ENCODE measurements at regions not wholly inside any gene's neighbourhood (a gene's known extent, or its start where the extent isn't known, plus 50 kb on each side); places are given as distances from the start of the nearest gene placed in this dataset.
"Not testable (repeated sequence)": the region's sequence is repeated elsewhere in the genome, so short reads cannot be mapped to it uniquely, and the experiment has no call there.

- Histone ChIP-seq H3K27me3 (ENCODE audit: control insufficient read depth in 5 of 5, insufficient read depth in 4 of 5, low read length in 5 of 5) (no peaks in the 10 kb centered on the region), H3K4me3 (ENCODE audit: low read depth in 1 of 5, low read length in 5 of 5) (no peak overlapping the region), H3K4me1 (ENCODE audit: control insufficient read depth in 5 of 5, insufficient read depth in 5 of 5, low read length in 5 of 5) (no peaks in the 10 kb centered on the region), H3K9ac (ENCODE audit: low read length in 5 of 5) (no peak overlapping the region), H3K36me3 (ENCODE audit: control insufficient read depth in 5 of 5, insufficient read depth in 5 of 5, low read length in 5 of 5) (no peaks in the 10 kb centered on the region), H3K9me3 (ENCODE audit: control insufficient read depth in 5 of 5, low read length in 5 of 5) (peaks cover 0 to 11% (median 0%) of the 10 kb centered on the region in 5 donors), H3K27ac (ENCODE audit: low read depth, low read length) (no peak overlapping the region)
Measured at GRCh38 chr6:164998297-164998696, 311.1 kb downstream of the C6orf118 start.

- Histone ChIP-seq H3K9ac (ENCODE audit: low read length in 5 of 5) (no peak overlapping the region), H3K4me3 (ENCODE audit: low read depth in 1 of 5, low read length in 5 of 5) (no peak overlapping the region), H3K4me1 (ENCODE audit: control insufficient read depth in 5 of 5, insufficient read depth in 5 of 5, low read length in 5 of 5) (no peaks in the 10 kb centered on the region), H3K27me3 (ENCODE audit: control insufficient read depth in 5 of 5, insufficient read depth in 4 of 5, low read length in 5 of 5) (no peaks in the 10 kb centered on the region), H3K36me3 (ENCODE audit: control insufficient read depth in 5 of 5, insufficient read depth in 5 of 5, low read length in 5 of 5) (no peaks in the 10 kb centered on the region), H3K27ac (ENCODE audit: low read depth, low read length) (no peak overlapping the region), H3K9me3 (ENCODE audit: control insufficient read depth in 5 of 5, low read length in 5 of 5) (peaks cover 0 to 9% (median 0%) of the 10 kb centered on the region in 5 donors)
Measured at GRCh38 chr6:164996838-164997237, 312.6 kb downstream of the C6orf118 start.

- no peaks in the 10 kb centered on the region for H3K9me3 ChIP-seq (ENCODE audit: control insufficient read depth in 5 of 5, low read length in 5 of 5)
- no peak overlapping the region for H3K9ac ChIP-seq (ENCODE audit: low read length in 5 of 5)
- H3K4me3 ChIP-seq (ENCODE audit: low read depth in 1 of 5, low read length in 5 of 5) = no peak overlapping the region
- H3K27me3 ChIP-seq (ENCODE audit: control insufficient read depth in 5 of 5, insufficient read depth in 4 of 5, low read length in 5 of 5) = no peaks in the 10 kb centered on the region
- no peak overlapping the region for H3K27ac ChIP-seq (ENCODE audit: low read depth, low read length)
- no peaks in the 10 kb centered on the region for H3K4me1 ChIP-seq (ENCODE audit: control insufficient read depth in 5 of 5, insufficient read depth in 5 of 5, low read length in 5 of 5)
- H3K36me3 ChIP-seq (ENCODE audit: control insufficient read depth in 5 of 5, insufficient read depth in 5 of 5, low read length in 5 of 5) = no peaks in the 10 kb centered on the region
Measured at GRCh38 chr6:164991573-164991972, 317.8 kb downstream of the C6orf118 start.

GRCh38 chr6:164990901-164991300, 318.5 kb downstream of the C6orf118 start:
- Histone ChIP-seq H3K9ac (ENCODE audit: low read length in 5 of 5) (no peak overlapping the region), H3K4me3 (ENCODE audit: low read depth in 1 of 5, low read length in 5 of 5) (no peak overlapping the region), H3K27me3 (ENCODE audit: control insufficient read depth in 5 of 5, insufficient read depth in 4 of 5, low read length in 5 of 5) (no peaks in the 10 kb centered on the region), H3K36me3 (ENCODE audit: control insufficient read depth in 5 of 5, insufficient read depth in 5 of 5, low read length in 5 of 5) (no peaks in the 10 kb centered on the region), H3K4me1 (ENCODE audit: control insufficient read depth in 5 of 5, insufficient read depth in 5 of 5, low read length in 5 of 5) (no peaks in the 10 kb centered on the region), H3K27ac (ENCODE audit: low read depth, low read length) (no peak overlapping the region), H3K9me3 (ENCODE audit: control insufficient read depth in 5 of 5, low read length in 5 of 5) (no peaks in the 10 kb centered on the region)

- H3K9ac ChIP-seq (ENCODE audit: low read length in 5 of 5) = no peak overlapping the region
- no peaks in the 10 kb centered on the region for H3K27me3 ChIP-seq (ENCODE audit: control insufficient read depth in 5 of 5, insufficient read depth in 4 of 5, low read length in 5 of 5)
- no peaks in the 10 kb centered on the region for H3K4me1 ChIP-seq (ENCODE audit: control insufficient read depth in 5 of 5, insufficient read depth in 5 of 5, low read length in 5 of 5)
- no peaks in the 10 kb centered on the region for H3K9me3 ChIP-seq (ENCODE audit: control insufficient read depth in 5 of 5, low read length in 5 of 5)
- no peaks in the 10 kb centered on the region for H3K36me3 ChIP-seq (ENCODE audit: control insufficient read depth in 5 of 5, insufficient read depth in 5 of 5, low read length in 5 of 5)
- H3K4me3 ChIP-seq (ENCODE audit: low read depth in 1 of 5, low read length in 5 of 5) = no peak overlapping the region
- no peak overlapping the region for H3K27ac ChIP-seq (ENCODE audit: low read depth, low read length)
Measured at GRCh38 chr6:164982389-164982788, 327.0 kb downstream of the C6orf118 start.

GRCh38 chr6:164967102-164967501, 342.3 kb downstream of the C6orf118 start:
- H3K4me3 ChIP-seq (ENCODE audit: low read depth in 1 of 5, low read length in 5 of 5) = no peak overlapping the region
- peaks cover 0 to 8% (median 2%) of the 10 kb centered on the region in 5 donors for H3K9me3 ChIP-seq (ENCODE audit: control insufficient read depth in 5 of 5, low read length in 5 of 5)
- peaks cover 0 to 4% (median 0%) of the 10 kb centered on the region in 5 donors for H3K4me1 ChIP-seq (ENCODE audit: control insufficient read depth in 5 of 5, insufficient read depth in 5 of 5, low read length in 5 of 5)
- no peak overlapping the region for H3K9ac ChIP-seq (ENCODE audit: low read length in 5 of 5)
- no peaks in the 10 kb centered on the region for H3K36me3 ChIP-seq (ENCODE audit: control insufficient read depth in 5 of 5, insufficient read depth in 5 of 5, low read length in 5 of 5)
- H3K27ac ChIP-seq (ENCODE audit: low read depth, low read length) = no peak overlapping the region
- no peaks in the 10 kb centered on the region for H3K27me3 ChIP-seq (ENCODE audit: control insufficient read depth in 5 of 5, insufficient read depth in 4 of 5, low read length in 5 of 5)

- Histone ChIP-seq H3K27me3 (ENCODE audit: control insufficient read depth in 5 of 5, insufficient read depth in 4 of 5, low read length in 5 of 5) (no peaks in the 10 kb centered on the region), H3K36me3 (ENCODE audit: control insufficient read depth in 5 of 5, insufficient read depth in 5 of 5, low read length in 5 of 5) (no peaks in the 10 kb centered on the region), H3K4me1 (ENCODE audit: control insufficient read depth in 5 of 5, insufficient read depth in 5 of 5, low read length in 5 of 5) (peaks cover 0 to 4% (median 0%) of the 10 kb centered on the region in 5 donors), H3K4me3 (ENCODE audit: low read depth in 1 of 5, low read length in 5 of 5) (no peak overlapping the region), H3K9ac (ENCODE audit: low read length in 5 of 5) (no peak overlapping the region), H3K9me3 (ENCODE audit: control insufficient read depth in 5 of 5, low read length in 5 of 5) (peaks cover 0 to 8% (median 5%) of the 10 kb centered on the region in 5 donors), H3K27ac (ENCODE audit: low read depth, low read length) (no peak overlapping the region)
Measured at GRCh38 chr6:164962805-164963204, 346.6 kb downstream of the C6orf118 start.

GRCh38 chr6:164947164-164947563, 362.2 kb downstream of the C6orf118 start:
- H3K36me3 ChIP-seq (ENCODE audit: control insufficient read depth in 5 of 5, insufficient read depth in 5 of 5, low read length in 5 of 5) = no peaks in the 10 kb centered on the region
- no peak overlapping the region for H3K27ac ChIP-seq (ENCODE audit: low read depth, low read length)
- H3K9me3 ChIP-seq (ENCODE audit: control insufficient read depth in 5 of 5, low read length in 5 of 5) = no peaks in the 10 kb centered on the region
- no peaks in the 10 kb centered on the region for H3K27me3 ChIP-seq (ENCODE audit: control insufficient read depth in 5 of 5, insufficient read depth in 4 of 5, low read length in 5 of 5)
- no peaks in the 10 kb centered on the region for H3K4me1 ChIP-seq (ENCODE audit: control insufficient read depth in 5 of 5, insufficient read depth in 5 of 5, low read length in 5 of 5)
- H3K4me3 ChIP-seq (ENCODE audit: low read depth in 1 of 5, low read length in 5 of 5) = no peak overlapping the region
- H3K9ac ChIP-seq (ENCODE audit: low read length in 5 of 5) = no peak overlapping the region

GRCh38 chr6:164942271-164942670, 367.1 kb downstream of the C6orf118 start:
- Histone ChIP-seq H3K27ac (ENCODE audit: low read depth, low read length) (no peak overlapping the region), H3K27me3 (ENCODE audit: control insufficient read depth in 5 of 5, insufficient read depth in 4 of 5, low read length in 5 of 5) (no peaks in the 10 kb centered on the region), H3K4me3 (ENCODE audit: low read depth in 1 of 5, low read length in 5 of 5) (no peak overlapping the region), H3K36me3 (ENCODE audit: control insufficient read depth in 5 of 5, insufficient read depth in 5 of 5, low read length in 5 of 5) (no peaks in the 10 kb centered on the region), H3K4me1 (ENCODE audit: control insufficient read depth in 5 of 5, insufficient read depth in 5 of 5, low read length in 5 of 5) (peaks cover 0 to 6% (median 0%) of the 10 kb centered on the region in 5 donors), H3K9me3 (ENCODE audit: control insufficient read depth in 5 of 5, low read length in 5 of 5) (peaks cover 0 to 12% (median 4%) of the 10 kb centered on the region in 5 donors), H3K9ac (ENCODE audit: low read length in 5 of 5) (no peak overlapping the region)

GRCh38 chr6:164933238-164933794, 376.1 kb downstream of the C6orf118 start:
- not testable (repeated sequence) for H3K36me3 ChIP-seq (ENCODE audit: control insufficient read depth in 5 of 5, insufficient read depth in 5 of 5, low read length in 5 of 5); H3K27ac ChIP-seq (ENCODE audit: low read depth, low read length); H3K27me3 ChIP-seq (ENCODE audit: control insufficient read depth in 5 of 5, insufficient read depth in 4 of 5, low read length in 5 of 5); H3K9ac ChIP-seq (ENCODE audit: low read length in 5 of 5); H3K9me3 ChIP-seq (ENCODE audit: control insufficient read depth in 5 of 5, low read length in 5 of 5); H3K4me3 ChIP-seq (ENCODE audit: low read depth in 1 of 5, low read length in 5 of 5)
- peaks cover 0 to 11% (median 0%) of the 10 kb centered on the region in 5 donors for H3K4me1 ChIP-seq (ENCODE audit: control insufficient read depth in 5 of 5, insufficient read depth in 5 of 5, low read length in 5 of 5)

Measured in subcutaneous abdominal adipose tissue (tissue), 5 donors.